A549 (cell line): ENCODE measurements at regions not wholly inside any gene's neighbourhood (a gene's known extent, or its start where the extent isn't known, plus 50 kb on each side); places are given as distances from the start of the nearest gene placed in this dataset.

Experiments
- CTCF ChIP-seq: fragments of >200 bp; sonication (Bioruptor Twin); formaldehyde crosslinking; IDR thresholded peaks from 3 replicates; pipeline ENCODE4 v1.5.1; 2016
- TF ChIP-seq, protein P1 (sequence below): fragments of >200 bp; sonication (Bioruptor Twin); formaldehyde crosslinking; IDR thresholded peaks from 2 replicates; pipeline ENCODE4 v1.6.1; 2016

DNA sequence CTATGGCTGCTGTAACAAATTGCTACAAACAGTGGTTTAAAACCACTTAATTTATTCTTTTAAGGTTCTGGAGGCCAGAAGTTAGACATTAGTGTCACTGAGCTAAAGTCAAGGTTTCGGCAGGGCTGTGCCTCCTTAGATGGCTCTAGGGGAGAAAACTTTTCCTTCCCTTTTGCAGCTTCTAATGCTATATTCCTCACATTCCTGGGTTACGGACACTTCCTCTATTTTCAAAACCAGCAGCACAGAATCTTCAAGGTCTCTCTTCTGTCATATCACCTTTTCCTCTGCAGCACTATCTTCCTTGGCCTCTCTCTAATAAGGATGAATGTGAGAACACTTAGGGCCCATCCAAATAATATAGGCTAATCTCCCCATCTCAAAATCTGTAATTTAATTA is 87.0 kb downstream of the C11orf87 start:
- TF ChIP-seq, protein P1, sequence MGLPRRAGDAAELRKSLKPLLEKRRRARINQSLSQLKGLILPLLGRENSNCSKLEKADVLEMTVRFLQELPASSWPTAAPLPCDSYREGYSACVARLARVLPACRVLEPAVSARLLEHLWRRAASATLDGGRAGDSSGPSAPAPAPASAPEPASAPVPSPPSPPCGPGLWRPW, result no peak
- TF ChIP-seq CTCF, result no peak
